ENCODE measurements at regions not wholly inside any gene's neighbourhood (a gene's known extent, or its start where the extent isn't known, plus 50 kb on each side); places are given as distances from the start of the nearest gene placed in this dataset.

GRCh38 chr5:147154809-147155208 is 80.0 kb upstream of the STK32A start:
- TF ChIP-seq, protein P1, sequence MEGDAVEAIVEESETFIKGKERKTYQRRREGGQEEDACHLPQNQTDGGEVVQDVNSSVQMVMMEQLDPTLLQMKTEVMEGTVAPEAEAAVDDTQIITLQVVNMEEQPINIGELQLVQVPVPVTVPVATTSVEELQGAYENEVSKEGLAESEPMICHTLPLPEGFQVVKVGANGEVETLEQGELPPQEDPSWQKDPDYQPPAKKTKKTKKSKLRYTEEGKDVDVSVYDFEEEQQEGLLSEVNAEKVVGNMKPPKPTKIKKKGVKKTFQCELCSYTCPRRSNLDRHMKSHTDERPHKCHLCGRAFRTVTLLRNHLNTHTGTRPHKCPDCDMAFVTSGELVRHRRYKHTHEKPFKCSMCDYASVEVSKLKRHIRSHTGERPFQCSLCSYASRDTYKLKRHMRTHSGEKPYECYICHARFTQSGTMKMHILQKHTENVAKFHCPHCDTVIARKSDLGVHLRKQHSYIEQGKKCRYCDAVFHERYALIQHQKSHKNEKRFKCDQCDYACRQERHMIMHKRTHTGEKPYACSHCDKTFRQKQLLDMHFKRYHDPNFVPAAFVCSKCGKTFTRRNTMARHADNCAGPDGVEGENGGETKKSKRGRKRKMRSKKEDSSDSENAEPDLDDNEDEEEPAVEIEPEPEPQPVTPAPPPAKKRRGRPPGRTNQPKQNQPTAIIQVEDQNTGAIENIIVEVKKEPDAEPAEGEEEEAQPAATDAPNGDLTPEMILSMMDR (conservative IDR thresholded peaks at IDR 0.05; ENCODE audit: low read depth, low read length): no peak
- TF ChIP-seq EZH2 (IDR thresholded peaks at IDR 0.05; ENCODE audit: low read length, unreplicated experiment): no peak

All from PC-3 (cell line).